IMR-90 (cell line): ENCODE measurements at regions not wholly inside any gene's neighbourhood (a gene's known extent, or its start where the extent isn't known, plus 50 kb on each side); places are given as distances from the start of the nearest gene placed in this dataset.

Experiments
- BHLHE40 ChIP-seq: fragments of 150-350 bp; IDR thresholded peaks from 2 replicates; pipeline ENCODE4 v1.6.1; 2016; ENCODE audit warnings: mild to moderate bottlenecking, low read depth, low read length
- CTCF ChIP-seq: conservative IDR thresholded peaks from 2 replicates; pipeline ENCODE4 v1.5.1; 2012; ENCODE audit warnings: mild to moderate bottlenecking, low read depth, low read length, improper control_type of control experiment
- ELK1 ChIP-seq: fragments of 150-350 bp; IDR thresholded peaks from 2 replicates; pipeline ENCODE4 v1.6.1; 2016; ENCODE audit warnings: low read depth, mild to moderate bottlenecking, low read length, moderate library complexity, borderline replicate concordance
- MAFK ChIP-seq: IDR thresholded peaks from 2 replicates; pipeline ENCODE4 v1.6.1; 2012; ENCODE audit warnings: low read depth, low read length, improper control_type of control experiment
- MXI1 ChIP-seq: IDR thresholded peaks from 2 replicates; pipeline ENCODE4 v1.6.1; 2012; ENCODE audit warnings: low read depth, mild to moderate bottlenecking, low read length, moderate library complexity, borderline replicate concordance
- POLR2A ChIP-seq: IDR thresholded peaks from 2 replicates; pipeline ENCODE4 v1.6.1; 2012; ENCODE audit warnings: mild to moderate bottlenecking, low read depth, low read length
- RFX5 ChIP-seq: IDR thresholded peaks from 2 replicates; pipeline ENCODE4 v1.8.0; 2012; ENCODE audit warnings: low read depth, mild to moderate bottlenecking, low read length, moderate library complexity
- SMC3 ChIP-seq: fragments of 150-350 bp; IDR thresholded peaks from 2 replicates; pipeline ENCODE4 v1.6.1; 2016; ENCODE audit warnings: low read depth, mild to moderate bottlenecking, antibody characterized with exemption, low read length, moderate library complexity
- USF2 ChIP-seq: fragments of 150-350 bp; IDR thresholded peaks from 2 replicates; pipeline ENCODE4 v1.6.1; 2017; ENCODE audit warnings: mild to moderate bottlenecking, antibody characterized with exemption, low read length, low read depth

GRCh38 chr2:145350011-145350410 is 830.1 kb upstream of the ZEB2 start:
- no peak for TF ChIP-seq CTCF
- no peak for TF ChIP-seq USF2
- TF ChIP-seq POLR2A: no peak
- TF ChIP-seq ELK1: no peak
- TF ChIP-seq BHLHE40: no peak
- no peak for TF ChIP-seq SMC3
- TF ChIP-seq RFX5: no peak
- no peak for TF ChIP-seq MXI1
- no peak for TF ChIP-seq MAFK
